ENCODE measurements at regions not wholly inside any gene's neighbourhood (a gene's known extent, or its start where the extent isn't known, plus 50 kb on each side); places are given as distances from the start of the nearest gene placed in this dataset.
"Not testable (repeated sequence)": the region's sequence is repeated elsewhere in the genome, so short reads cannot be mapped to it uniquely, and the experiment has no call there.

DNA sequence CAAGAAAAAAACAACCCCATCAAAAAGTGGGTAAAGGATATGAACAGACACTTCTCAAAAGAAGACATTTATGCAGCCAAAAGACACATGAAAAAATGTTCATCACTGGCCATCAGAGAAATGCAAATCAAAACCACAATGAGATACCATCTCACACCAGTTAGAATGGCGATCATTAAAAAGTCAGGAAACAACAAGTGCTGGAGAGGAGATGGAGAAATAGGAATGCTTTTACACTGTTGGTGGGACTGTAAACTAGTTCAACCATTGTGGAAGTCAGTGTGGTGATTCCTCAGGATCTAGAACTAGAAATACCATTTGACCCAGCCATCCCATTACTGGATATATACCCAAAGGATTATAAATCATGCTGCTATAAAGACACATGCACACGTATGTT lies 467.2 kb upstream of the RUNX1 start:
- not testable (repeated sequence) for DNase-seq

DNA sequence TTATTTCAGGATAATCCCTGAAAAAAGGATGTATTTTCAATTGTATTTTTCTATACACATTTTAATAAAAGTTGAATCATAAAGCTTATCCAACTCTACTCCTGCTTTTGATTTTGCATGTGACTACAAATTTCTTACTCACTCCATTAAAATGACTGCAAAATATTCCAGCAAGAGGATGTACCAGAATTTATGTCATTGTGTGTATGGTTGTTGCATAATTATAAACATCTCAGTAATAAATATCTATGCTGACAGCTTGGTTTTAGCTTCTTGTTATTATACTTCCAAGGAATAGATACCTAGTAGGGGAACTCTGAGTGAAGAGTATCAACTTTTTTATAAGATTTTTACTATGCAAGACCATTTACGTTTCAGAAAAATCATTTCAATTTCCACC lies 463.2 kb upstream of the RUNX1 start:
- DNase-seq, result no peak

DNA sequence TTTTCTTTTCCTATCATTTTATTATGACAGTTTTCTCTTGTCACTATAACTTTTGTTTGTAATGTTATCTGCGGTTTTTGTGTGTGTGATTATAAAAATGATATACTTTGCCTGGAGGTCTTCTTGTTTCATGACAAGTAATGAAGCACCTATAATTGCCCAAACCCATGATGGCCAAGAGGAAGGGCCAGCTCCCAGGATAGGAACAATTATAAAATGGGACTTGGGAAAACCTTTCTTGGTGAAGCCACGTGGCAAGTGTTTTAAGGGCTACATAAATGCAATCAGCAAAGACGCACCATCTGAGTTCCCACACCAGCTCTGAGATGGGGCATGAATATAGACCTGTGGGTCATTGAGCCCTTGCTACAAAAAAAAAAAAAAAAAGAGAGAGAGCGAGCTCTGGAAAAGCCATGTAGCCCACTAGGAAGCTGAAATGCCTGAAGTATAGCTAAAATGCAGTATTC lies 462.6 kb upstream of the RUNX1 start:
- no peak for DNase-seq

DNA sequence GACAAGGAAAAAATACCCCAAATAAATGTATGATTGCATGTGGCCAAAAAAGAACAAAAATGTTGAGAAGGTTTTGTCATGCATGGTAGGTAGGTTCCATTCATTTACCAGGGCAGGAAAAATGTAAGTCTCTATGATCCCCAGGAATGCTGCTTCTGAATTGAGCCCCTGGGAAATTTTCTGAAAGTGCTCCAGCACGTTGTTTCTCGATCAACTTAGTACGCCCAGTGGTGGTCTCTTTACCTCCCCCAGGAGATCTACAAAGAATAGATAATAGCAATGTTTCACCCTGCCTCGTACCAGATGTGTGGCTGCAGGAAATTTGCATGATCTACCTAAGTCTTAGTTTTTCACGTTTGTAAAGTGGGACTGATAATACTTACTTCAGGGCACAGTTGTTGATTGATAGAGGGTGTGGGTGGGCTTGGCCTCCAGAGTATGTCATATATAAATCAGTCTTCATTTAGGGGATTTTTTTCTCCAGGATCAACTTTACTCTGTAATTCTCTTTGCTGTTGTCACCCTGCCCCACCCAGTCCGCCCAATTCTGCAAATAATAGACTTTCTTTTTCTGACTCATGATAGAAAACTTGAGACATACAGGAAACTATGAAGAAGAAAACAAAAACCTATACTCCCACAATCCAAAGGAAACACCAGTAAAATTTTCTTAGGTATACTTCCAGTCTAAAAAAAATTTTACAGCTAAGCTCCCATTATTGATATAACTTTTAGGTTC lies 462.0 kb upstream of the RUNX1 start:
- no peak for DNase-seq

DNA sequence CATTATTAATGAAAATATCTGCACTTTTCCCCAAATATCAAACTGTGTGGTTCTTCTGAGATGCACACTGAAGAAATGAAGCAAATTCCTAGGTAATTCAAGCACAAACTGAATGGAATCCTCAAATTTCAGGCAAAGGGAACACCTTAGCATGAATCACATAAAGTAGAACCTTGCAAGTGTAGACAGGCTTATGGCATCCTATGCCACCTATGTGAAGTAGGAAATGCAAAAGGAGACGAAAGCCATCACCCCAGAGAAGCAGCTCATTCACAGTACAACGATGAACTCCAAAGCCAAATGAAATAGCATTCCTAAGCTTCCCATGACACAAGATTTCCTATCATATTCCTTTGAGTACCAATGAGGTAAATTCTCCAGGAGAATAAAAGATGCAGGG lies 461.2 kb upstream of the RUNX1 start:
- no peak for DNase-seq

DNA sequence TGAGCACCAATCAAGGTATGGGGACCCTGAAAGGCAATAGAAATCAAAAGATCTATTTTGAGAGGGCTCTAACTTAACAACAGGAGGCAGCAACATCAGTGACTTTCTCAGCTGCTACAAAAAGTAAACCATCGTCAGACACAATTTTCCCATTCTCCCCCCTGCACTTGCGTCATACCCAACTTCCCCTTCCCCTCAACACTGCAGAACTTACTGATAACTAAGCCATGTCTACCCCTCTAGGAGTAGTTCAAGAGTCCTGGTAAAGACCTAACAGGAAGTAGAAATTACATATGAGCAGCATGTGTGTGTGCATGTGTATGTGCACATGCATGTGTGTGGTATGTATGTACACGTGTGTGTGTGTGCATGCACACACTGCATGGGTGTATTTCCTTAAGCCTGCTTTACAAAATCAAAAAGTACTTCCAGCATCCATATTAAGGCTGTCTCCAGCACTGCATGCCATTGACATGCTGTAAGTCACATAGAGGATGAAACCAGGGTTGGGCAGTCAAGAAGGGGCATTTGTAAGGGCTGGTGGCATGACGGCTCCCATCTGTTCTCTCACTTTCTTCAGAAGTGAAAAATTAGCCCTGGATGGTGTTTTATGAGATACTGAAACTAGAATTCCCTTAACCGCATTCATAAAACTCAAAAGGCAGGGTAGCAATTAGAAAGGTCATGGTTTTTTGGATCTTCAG lies 460.1 kb upstream of the RUNX1 start:
- no peak for DNase-seq

DNA sequence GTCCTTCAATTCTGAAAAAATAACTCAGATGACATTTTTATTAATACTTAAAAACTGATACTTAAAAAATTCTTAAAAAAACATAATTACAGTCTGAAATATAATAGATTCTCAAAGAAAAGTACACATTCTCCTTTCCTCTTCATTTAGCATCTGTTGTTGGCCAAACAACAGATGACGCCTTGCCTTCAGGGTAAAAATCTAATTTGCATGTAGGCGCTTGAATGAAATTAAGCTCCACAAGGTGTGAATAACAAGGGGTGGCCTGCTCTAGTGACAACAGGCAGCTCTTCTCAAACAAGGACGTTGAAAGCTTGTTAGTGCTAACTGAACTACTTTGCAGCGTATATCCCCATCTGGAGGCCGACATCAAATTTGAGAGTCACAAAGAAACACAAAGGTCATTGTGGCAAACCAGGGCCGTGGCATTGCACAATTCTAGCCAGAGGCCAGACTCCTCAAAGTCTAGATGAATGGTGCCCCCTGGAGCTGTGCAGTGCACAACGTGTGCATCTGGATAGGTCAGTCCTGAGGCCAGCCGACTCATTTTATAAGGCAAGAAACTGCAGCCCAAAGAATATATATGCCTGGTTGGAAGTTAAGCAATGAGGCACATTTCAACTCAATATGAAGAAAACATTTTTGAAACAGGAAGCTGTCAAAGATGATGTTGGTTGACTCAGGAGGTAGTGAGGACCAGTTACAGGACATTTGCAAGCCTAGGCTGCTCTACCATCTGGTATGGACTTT lies 459.2 kb upstream of the RUNX1 start:
- DNase-seq, result no peak

DNA sequence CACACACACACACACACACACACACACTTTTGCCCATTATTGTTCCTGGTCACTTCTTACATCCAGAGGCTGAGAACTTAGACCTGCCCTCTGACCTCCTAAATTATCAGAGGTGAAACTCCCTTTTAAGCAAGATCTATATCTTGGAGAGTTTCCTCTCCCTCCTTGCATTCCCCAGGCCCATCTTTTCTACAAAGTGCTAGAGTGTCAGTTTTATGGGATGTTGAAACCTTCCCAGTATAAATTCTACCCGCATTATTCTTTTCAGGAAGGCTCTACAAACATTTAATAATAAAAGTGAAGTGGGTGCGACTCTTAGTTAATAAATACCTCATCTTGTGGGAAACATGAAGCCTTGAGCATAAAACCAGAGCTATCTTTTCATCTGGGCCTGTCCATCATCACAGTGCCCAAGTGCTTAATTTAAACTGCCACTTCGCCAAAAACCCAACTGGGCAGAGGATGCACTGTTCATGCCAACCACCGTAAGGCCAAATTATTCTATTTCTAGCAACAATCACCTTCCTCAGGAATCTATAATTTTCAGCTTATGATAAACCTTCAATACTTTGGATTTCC lies 458.2 kb upstream of the RUNX1 start:
- no peak for DNase-seq

DNA sequence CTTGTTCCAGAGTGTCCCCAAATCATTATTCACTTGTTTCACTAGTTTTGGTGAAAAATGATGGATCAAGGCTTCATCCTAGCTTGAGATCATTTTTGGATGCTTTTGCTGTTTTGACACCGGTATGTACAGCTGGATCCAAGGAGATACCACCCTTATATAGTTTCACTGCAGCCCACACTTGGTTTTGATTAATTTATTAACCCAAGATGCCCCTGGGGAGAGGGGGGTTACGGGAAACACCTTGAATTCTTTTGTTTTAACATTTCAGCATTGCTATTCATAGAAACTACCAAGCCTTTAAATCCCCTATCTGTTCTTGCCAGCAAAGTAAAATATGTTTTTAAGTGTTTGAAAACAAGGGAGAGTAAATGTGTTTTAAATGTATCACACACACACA lies 457.7 kb upstream of the RUNX1 start:
- DNase-seq, result no peak

DNA sequence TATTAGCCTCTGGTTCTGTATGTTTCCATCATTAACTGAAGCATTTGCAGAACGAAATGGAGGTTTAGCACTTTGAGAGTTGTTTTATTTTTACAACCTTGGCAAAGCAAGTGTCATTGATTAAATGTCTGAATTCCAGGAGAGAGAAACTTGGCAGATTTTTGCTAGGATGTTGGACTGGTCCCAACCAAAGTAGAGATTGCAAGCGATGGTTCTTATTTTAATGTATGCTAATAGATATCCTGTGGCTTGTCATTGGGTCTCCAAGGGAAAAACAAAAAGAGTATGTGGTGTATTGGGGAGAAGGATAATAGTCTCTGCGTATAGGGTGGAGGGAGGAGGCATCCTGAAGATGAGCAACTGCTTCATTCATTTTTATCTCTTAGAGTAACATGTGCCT lies 457.2 kb upstream of the RUNX1 start:
- no peak for DNase-seq

DNA sequence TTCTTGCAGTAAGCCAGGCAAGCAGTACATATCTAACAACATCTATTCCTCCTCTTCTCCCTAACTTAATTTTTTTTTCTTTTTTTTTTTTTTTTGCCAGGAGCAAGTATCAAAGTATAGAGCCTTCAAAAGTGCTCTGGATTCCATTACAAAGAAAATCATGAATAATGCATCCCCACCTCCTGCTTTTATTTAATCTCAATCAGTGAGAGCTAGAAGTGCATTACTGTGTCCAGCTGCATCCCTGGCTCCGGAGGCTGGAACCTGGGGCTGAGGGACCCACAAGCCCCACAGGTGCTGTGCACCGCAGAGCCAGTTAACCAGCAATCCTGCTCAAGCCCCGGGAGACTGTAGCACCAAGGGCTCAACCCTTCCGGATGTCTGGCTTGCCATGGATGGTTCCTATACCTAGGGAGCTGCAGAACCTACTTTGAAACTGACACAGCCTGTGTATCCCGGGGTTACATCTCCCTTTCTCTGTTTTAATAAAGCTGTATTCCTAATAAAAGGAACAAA lies 455.9 kb upstream of the RUNX1 start:
- DNase-seq, result no peak

DNA sequence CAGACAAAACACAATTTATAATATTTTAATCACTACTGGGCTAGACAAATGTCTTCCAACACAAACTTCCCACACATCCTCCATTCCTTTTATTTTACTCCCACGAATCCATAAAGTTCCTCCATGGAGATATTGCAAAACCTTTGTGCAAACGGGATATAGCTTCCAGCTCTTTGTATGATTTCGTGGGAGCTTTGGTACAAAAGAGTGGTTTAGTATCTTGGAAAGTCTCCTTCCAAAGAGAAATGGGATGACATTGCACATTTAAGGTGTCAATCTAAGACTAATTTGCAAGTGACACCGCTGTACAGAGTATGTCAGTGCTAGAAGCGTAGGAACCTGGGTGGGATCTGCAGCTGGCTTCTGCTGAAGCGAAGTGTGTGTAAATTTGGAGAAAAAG lies 455.2 kb upstream of the RUNX1 start:
- DNase-seq, result no peak

DNA sequence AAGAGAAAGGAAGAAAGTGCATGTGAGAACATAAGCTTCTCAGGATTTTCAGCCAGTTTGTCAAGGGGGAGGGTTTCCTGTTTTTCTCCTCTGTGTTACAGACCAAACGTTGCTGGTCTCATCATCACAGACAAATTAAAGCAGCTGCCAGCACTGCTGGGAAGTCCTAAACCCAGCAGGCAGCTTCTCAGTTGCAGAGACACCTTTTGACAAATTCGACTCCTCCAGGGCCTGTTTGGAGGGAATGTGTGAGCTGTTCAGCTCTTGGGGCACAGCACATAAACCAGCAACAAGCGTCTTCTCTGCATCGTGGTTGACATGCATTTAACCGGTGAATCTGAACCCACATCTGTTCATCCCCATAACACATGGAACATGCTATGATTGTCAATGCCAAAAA lies 454.6 kb upstream of the RUNX1 start:
- DNase-seq, result no peak

DNA sequence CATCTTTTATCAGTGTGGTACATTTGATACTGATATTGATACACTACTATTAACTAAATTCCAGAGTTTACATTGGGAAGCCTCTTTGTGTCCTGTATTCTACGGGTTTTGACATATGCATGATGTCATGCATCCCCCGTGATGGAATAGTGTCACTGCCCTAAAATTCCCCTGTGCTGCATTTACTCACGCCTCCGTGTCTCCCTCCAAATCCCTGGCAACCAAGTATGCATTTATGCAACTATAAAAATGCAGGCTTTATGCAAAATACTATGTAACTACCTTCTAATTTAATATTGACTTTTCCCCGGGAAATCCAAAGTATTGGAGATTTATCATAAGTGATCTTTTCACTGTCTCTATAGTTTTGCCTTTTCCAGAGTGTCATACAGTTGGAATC lies 453.7 kb upstream of the RUNX1 start:
- DNase-seq, result no peak

DNA sequence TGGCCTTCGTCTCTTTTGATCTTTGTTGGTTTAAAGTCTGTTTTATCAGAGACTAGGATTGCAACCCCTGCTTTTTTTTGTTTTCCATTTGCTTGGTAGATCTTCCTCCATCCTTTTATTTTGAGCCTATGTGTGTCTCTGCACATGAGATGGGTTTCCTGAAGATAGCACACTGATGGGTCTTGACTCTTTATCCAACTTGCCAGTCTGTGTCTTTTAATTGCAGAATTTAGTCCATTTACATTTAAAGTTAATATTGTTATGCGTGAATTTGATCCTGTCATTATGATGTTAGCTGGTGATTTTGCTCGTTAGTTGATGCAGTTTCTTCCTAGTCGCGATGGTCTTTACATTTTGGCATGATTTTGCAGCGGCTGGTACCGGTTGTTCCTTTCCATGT lies 448.4 kb upstream of the RUNX1 start:
- DNase-seq, result not testable (repeated sequence)

DNA sequence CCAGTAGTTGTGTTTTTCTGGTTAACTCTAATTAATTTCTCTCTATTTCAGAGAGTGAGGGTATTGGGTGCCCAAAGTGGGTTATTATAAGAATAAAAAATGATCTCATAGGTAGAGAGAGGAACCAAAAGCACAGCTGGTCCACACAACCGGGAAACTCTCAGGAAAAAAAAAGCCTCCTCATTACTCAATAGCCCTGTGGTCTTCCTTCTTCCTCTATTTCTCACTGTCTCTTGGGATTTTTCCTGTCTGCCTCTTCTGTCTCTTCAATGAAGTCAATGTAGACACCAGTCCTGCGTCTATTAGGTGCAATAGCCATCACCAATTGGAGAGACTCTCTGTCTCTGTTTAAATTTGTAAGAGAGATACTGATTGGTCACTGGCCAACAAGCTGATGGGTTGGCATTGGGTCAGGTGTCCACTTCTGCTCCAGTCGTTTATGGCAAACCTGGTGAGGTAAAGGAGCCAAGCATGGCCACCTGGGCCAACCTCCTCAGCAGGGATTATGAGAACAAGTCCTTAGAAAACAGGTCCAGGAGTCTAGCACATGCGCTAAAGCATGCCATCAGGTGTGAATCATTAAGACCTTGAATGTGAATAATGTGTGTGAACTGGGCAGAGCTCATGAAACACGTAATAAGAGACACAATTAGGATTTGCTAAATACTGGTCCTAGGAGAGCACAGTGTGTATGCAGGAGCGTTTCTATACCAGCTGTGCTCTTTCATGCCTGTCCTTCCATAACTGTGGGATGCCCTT lies 443.0 kb upstream of the RUNX1 start:
- no peak for DNase-seq

DNA sequence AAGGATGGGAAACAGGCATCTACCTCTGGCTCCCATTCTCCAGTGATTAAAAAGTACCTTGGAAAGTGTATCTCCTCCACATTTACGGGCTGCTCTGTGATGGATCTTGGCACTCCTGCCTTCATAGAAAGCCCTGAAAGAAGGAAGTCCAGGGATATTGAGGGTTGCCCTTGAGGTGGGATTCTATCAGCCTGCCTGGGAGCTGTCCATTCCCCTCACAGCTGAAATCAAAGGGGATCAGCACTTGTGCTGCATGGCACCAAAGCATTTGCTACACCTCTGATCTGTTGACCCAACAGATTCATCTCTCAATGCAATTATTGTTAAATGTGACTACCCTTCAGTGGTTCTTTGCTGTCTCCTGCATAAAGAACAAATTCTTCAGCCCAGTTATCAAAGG lies 442.0 kb upstream of the RUNX1 start:
- no peak for DNase-seq

DNA sequence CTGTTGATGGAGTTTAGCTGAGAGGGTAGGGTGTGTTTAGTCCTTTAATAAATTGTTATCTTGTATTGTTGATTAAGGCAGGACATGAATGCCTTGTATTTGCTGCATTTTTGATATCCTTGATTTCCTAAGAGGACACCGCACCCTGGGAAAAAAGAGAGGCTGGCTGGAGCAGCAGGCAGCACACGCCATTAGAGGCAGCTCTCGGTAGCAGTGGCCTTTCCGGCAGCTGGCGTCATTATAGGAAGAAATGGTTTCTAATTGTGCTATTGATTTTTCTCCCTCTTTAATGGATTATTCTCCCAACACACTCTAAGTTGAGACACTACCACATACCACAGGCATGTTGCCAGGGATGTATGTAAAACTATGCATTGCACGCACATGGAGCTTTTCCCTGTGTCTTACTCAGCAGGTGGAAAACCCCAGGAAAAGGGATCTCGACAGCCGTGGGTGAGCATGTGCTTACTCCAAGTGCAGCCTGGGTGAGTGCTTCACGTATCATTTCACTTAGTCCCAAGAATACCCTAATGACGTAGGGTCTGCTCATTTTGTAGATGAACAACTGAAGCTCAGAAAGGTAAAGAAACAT lies 440.4 kb upstream of the RUNX1 start:
- DNase-seq, result no peak

DNA sequence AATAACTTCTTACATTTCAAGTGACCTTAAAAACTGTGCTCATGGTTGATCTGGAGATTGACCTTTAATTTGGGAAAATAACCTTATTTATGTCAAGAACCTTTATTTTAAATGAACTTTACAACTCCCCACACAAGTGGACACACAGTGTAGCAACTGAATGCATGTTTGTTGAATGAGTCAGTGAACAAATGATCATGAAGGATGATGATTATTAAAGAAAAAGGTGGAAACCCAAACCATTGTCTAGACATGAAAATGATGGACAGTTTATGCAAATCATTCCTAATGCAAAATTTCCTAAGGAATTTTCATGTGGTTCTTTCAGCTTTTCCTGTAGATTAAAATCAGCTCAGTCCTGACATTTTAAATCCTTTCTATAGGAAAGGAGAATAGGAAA lies 439.8 kb upstream of the RUNX1 start:
- no peak for DNase-seq

DNA sequence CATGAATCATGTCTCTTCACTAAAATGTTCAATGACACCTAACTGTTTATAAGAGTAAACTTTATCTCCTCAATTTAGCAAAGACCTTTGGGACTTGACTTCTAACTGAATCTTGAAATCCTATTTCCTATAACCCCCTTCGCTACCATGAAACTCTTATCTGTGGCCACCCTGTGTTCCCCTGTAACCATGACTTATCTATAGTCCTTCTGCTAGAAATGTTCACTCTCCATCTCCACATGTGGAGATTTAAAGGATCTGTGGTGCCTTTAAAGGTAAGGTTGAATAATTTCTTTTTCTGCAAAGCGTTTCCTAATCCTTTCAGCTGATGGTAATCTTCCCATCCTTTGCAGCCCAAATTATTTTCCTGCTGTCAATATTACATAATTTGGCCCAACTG lies 436.3 kb upstream of the RUNX1 start:
- no peak for DNase-seq

DNA sequence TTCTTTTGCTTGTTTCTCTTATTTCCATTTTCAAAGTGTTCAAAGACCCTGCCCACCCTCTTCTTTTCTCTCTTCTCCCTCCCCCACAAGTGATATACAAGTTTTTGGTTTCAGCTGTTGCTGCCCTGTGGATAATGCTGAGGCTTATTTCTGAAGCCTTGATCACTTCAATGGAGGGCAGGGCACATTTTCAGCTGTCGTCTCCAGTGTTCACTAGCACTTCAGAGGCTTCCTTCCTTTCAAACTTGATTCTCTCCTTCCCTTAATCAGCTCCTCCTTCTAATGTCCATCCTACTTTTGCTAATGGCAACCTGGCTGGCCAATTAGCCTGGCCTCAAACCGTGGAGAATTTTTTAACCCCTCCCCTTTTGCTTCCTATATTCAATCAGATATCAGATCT lies 435.7 kb upstream of the RUNX1 start:
- DNase-seq, result no peak

DNA sequence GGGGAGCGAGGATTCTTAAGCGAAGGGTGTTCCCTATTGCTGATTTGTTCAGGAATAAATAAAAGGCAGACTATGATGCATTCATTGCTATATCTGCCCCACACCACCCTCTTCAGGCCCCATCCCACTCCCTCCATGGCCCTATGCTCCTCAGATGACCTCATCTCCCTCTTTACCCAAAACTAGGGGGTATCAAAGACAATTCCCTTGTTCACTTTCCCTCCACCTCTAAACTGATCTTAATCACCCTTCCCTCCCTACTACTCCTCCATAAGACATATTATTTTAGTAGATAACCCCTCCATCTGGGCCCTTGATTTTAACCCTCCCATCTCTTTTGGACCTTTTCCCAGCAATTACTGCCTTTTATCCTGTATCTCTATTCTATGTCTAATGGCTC lies 434.9 kb upstream of the RUNX1 start:
- DNase-seq, result no peak
